ENCODE measurements at regions not wholly inside any gene's neighbourhood (a gene's known extent, or its start where the extent isn't known, plus 50 kb on each side); places are given as distances from the start of the nearest gene placed in this dataset.
A peak's percentile ranks its signal among the peaks of the same experiment; 100 is the strongest.

DNA sequence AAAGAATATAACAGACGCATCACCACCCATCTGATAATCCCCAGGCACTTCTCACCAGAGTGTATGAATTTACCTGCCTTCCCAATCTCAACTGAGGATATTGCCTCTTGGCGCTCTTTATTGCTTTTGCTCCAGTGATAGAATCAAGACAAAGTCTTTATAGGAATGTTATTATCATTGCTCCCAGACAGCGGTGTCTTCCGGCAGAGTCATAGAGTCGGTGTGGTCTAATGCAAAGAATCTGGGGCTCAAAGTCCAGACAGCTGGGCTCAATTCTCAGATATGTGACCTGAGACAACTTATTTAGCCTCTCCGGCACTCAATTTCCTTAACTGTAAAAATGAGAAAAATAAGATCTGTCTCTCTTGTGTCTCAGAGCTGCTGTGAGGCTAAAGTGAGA, 106.1 kb upstream of the PAK3 start:
- ATAC-seq: no peak
- TF ChIP-seq PPARA (CRISPR knock-in tag; IDR thresholded peaks at IDR 0.05; ENCODE audit: borderline replicate concordance): no peak
- no peak for TF ChIP-seq OSR1 (CRISPR knock-in tag; IDR thresholded peaks at IDR 0.05)
- TF ChIP-seq ZFP30 (CRISPR knock-in tag; IDR thresholded peaks at IDR 0.05): no peak

DNA sequence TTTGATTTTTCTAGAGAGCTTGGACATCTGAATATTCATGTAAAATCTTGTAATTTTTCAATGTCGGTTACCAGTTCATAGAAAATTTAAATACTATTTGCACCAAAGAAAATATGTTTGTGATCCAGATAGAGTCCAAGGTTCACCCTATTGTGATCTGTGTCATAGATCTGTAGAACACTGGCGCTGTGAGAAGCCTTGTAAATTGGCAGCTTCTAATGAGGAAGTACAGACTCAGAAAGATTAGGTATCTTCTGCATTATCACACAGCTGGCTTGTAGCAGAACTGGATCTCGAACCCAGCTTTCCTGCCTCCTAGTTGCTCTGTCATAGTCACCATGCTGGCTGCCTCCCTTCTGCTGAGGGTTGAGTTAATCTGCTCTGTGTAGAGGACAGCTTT, 106.5 kb upstream of the PAK3 start:
- ATAC-seq: no peak
- TF ChIP-seq OSR1 (CRISPR knock-in tag; IDR thresholded peaks at IDR 0.05) (no peak), PPARA (CRISPR knock-in tag; IDR thresholded peaks at IDR 0.05; ENCODE audit: borderline replicate concordance) (no peak), TOX (CRISPR knock-in tag; IDR thresholded peaks at IDR 0.05; ENCODE audit: borderline replicate concordance) (no peak), CSRNP3 (CRISPR knock-in tag; IDR thresholded peaks at IDR 0.05) (no peak), ARNTL (CRISPR knock-in tag; IDR thresholded peaks at IDR 0.05; ENCODE audit: borderline replicate concordance, low read depth) (no peak)
- TF ChIP-seq, protein P1, sequence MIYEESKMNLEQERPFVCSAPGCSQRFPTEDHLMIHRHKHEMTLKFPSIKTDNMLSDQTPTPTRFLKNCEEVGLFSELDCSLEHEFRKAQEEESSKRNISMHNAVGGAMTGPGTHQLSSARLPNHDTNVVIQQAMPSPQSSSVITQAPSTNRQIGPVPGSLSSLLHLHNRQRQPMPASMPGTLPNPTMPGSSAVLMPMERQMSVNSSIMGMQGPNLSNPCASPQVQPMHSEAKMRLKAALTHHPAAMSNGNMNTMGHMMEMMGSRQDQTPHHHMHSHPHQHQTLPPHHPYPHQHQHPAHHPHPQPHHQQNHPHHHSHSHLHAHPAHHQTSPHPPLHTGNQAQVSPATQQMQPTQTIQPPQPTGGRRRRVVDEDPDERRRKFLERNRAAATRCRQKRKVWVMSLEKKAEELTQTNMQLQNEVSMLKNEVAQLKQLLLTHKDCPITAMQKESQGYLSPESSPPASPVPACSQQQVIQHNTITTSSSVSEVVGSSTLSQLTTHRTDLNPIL (CRISPR knock-in tag; IDR thresholded peaks at IDR 0.05; ENCODE audit: low read depth): no peak

- ATAC-seq: 0 out of 3 replicates have a peak, but pooled peaks have one; percentile 22
- TF ChIP-seq ZNF8 (CRISPR knock-in tag; IDR thresholded peaks at IDR 0.05) (no peak), BACH2 (CRISPR knock-in tag; IDR thresholded peaks at IDR 0.05; ENCODE audit: borderline replicate concordance) (no peak), ZNF565 (CRISPR knock-in tag; conservative IDR thresholded peaks at IDR 0.05; ENCODE audit: low read depth) (no peak), OSR1 (CRISPR knock-in tag; IDR thresholded peaks at IDR 0.05) (no peak), PATZ1 (CRISPR knock-in tag; IDR thresholded peaks at IDR 0.05; ENCODE audit: borderline replicate concordance) (no peak), TCF4 (CRISPR knock-in tag; IDR thresholded peaks at IDR 0.05; ENCODE audit: borderline replicate concordance) (no peak), ZFP30 (CRISPR knock-in tag; IDR thresholded peaks at IDR 0.05) (no peak), ESRRG (CRISPR knock-in tag; IDR thresholded peaks at IDR 0.05) (no peak), GLIS3 (CRISPR knock-in tag; IDR thresholded peaks at IDR 0.05) (no peak), CSRNP3 (CRISPR knock-in tag; IDR thresholded peaks at IDR 0.05) (no peak), ZC3H10 (CRISPR knock-in tag; IDR thresholded peaks at IDR 0.05) (no peak)
Measured at GRCh38 chrX:110987292-110987691, 108.7 kb upstream of the PAK3 start.

DNA sequence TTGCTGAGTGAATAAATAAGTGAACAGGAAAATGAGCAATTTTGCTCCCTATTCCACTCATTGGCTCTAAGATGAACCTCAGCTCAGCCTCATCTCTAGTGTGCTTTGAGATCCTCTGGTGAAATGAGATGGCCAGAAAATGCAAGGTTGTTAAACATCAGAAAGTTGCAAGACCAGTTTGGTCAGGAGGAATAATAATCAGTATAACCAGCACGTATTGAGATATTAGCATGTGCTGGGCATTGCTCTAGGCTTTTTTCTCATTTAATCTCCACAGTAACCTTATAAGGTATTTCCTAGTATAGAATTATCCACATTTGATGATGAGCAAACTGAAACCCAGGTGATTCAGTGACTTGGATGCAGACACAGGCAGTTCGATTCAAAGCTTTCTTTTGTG, 110.5 kb upstream of the PAK3 start:
- no peak for ATAC-seq
- no peak for TF ChIP-seq CSDC2 (CRISPR knock-in tag; IDR thresholded peaks at IDR 0.05)
- TF ChIP-seq RARB (CRISPR knock-in tag; IDR thresholded peaks at IDR 0.05): no peak
- TF ChIP-seq BACH2 (CRISPR knock-in tag; IDR thresholded peaks at IDR 0.05; ENCODE audit: borderline replicate concordance): no peak
- TF ChIP-seq GLIS3 (CRISPR knock-in tag; IDR thresholded peaks at IDR 0.05): no peak
- TF ChIP-seq, protein P1 (CRISPR knock-in tag; IDR thresholded peaks at IDR 0.05; ENCODE audit: low read depth): no peak
- TF ChIP-seq ISL1 (CRISPR knock-in tag; IDR thresholded peaks at IDR 0.05): no peak
- no peak for TF ChIP-seq OSR1 (CRISPR knock-in tag; IDR thresholded peaks at IDR 0.05)
- no peak for TF ChIP-seq ARNTL (CRISPR knock-in tag; IDR thresholded peaks at IDR 0.05; ENCODE audit: borderline replicate concordance, low read depth)
- TF ChIP-seq CSRNP3 (CRISPR knock-in tag; IDR thresholded peaks at IDR 0.05): no peak
- TF ChIP-seq TSHZ2 (CRISPR knock-in tag; IDR thresholded peaks at IDR 0.05): no peak
- no peak for TF ChIP-seq ZNF8 (CRISPR knock-in tag; IDR thresholded peaks at IDR 0.05)
- no peak for TF ChIP-seq ZNF70 (CRISPR knock-in tag; IDR thresholded peaks at IDR 0.05)
